ENCODE measurements at regions not wholly inside any gene's neighbourhood (a gene's known extent, or its start where the extent isn't known, plus 50 kb on each side); places are given as distances from the start of the nearest gene placed in this dataset.
A peak's percentile ranks its signal among the peaks of the same experiment; 100 is the strongest.
"Not testable (repeated sequence)": the region's sequence is repeated elsewhere in the genome, so short reads cannot be mapped to it uniquely, and the experiment has no call there.

DNA sequence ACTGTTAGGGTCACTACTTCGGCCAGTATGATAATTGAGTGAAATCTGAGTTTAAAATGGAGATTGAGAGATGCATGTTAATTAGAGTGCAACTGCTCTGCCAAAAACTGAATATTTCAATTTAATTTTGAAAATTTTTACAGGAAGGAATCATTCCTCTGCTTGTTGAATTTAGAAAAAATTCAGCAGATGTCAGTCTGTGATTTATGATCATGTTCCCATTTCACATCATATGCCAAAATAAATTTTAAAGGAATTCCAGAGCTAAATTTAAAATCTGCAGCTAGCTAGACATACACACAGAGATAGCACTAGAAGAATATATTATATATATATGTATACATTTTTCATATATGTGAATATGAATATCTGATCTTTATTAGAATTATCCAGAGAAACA, 797.6 kb upstream of the TMEM132C start:
- no peak for DNase-seq (ENCODE audit: low spot score)

GRCh38 chr12:127473766-127474165, 793.2 kb upstream of the TMEM132C start:
- DNase-seq (ENCODE audit: low spot score), result no peak

- no peak for DNase-seq (ENCODE audit: low spot score)
Observed at GRCh38 chr12:127479256-127479655, 787.7 kb upstream of the TMEM132C start.

GRCh38 chr12:127480775-127481314, 786.1 kb upstream of the TMEM132C start:
- no peak for DNase-seq (ENCODE audit: low spot score)

GRCh38 chr12:127482950-127483349, 784.0 kb upstream of the TMEM132C start:
- no peak for DNase-seq (ENCODE audit: low spot score)

DNA sequence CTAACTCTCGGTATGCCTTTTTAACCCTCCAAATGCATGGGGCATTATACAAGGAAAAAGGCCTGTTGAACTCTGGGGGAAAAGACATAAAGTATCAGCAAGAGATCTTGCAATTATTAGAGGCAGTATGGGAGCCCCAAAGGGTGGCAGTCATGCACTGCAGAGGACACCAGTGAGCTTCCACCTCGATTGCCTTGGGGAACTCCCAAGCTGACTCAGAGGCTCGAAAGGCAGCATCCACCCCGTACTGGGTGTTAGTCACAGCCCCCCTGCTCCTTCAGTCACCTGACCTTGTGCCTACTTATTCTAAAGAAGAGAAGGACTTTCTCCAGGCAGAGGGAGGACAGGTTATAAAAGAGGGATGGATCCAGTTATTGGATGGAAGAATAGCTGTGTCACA, 781.4 kb upstream of the TMEM132C start:
- peak; percentile 1 for DNase-seq (ENCODE audit: low spot score)

- no peak for DNase-seq (ENCODE audit: low spot score)
Observed at GRCh38 chr12:127487031-127487430, 779.9 kb upstream of the TMEM132C start.

GRCh38 chr12:127489061-127489460, 777.9 kb upstream of the TMEM132C start:
- no peak for DNase-seq (ENCODE audit: low spot score)

- DNase-seq (ENCODE audit: low spot score), result peak; percentile 14
Observed at GRCh38 chr12:127494961-127495915, 771.7 kb upstream of the TMEM132C start.

- DNase-seq (ENCODE audit: low spot score), result no peak
Observed at GRCh38 chr12:127496255-127496654, 770.7 kb upstream of the TMEM132C start.

DNA sequence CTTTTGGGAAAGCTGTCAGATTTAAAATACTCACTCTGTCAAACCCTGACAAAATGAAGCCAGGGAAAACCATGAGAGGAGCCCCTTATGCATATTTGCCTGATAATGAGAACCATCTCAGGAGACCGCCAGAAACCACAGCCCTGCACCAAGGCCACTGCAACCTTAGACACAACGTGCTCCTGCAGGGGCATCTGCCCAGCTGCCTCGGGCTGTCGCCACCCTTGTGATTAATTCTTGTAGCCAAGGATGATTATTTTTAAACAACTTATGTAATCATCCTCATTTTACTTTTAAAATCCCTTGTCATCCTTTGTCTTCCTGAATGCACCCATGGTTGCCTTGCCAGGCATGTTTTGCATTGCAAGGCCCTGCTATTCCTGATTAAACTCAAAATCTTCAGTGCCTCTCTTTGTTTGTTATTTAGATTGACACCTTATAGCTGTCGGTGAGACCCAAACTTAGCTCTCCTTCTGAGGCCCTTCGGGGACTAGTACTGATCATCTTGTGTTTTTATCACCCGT, 766.4 kb upstream of the TMEM132C start:
- DNase-seq (ENCODE audit: low spot score), result no peak

GRCh38 chr12:127501916-127502315, 765.1 kb upstream of the TMEM132C start:
- DNase-seq (ENCODE audit: low spot score), result no peak

DNA sequence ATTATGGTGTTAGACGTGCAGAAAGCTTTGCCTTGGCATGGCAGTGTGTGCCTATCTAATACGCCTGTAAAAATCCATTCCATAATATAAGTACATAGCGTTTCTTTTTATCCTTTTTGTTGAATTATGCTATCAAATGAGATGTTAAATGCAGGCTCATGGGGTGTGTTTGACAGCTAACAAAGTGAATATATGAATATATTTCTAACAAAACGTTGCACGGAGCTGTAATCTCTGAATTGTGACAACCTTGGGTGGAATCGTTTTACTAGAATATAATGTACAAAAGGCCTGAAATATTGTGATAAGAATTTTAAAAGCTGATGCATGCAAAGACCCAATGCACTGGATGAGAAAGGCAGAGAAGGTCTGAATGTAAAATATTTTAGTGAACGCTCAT, 763.7 kb upstream of the TMEM132C start:
- no peak for DNase-seq (ENCODE audit: low spot score)

GRCh38 chr12:127503996-127504395, 763.0 kb upstream of the TMEM132C start:
- DNase-seq (ENCODE audit: low spot score), result not testable (repeated sequence)

DNA sequence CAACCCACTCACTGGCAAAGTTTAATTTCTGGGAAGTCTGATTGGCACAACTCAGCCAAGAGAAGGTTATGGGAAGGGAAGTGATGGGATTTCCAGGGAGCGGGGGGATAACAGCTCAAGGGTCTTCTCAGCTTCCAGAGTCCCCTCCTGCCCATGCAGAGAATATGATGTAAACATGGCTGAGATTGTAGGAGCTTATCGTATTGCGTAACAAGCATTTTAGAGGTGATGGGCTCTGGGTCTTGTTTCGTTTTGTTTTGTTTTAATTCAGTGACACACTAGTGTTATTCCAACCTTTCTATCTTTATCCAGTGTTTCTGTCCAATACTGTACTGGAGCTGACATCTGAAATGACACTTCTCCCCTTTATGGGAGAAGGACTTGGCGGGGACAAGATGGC, 762.1 kb upstream of the TMEM132C start:
- no peak for DNase-seq (ENCODE audit: low spot score)

DNA sequence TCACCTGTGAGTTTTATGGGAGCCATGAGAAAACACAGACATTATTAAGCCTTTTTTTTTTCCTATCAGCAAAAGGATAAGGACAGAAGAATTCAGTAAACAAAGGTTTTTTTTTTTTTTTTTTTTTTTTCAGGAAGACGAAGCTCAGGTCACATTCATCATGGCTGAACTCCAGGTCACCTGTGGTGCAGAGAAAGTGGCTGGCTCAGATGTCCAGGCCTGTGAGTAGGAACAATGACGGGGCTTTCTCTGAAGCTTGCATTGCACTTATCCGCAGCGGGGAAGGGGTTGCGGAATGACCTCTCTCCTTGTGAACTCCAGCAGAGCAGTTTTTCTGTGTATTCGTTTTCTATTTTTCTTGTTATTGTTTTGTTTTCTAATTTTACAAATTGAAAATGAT, 759.6 kb upstream of the TMEM132C start:
- no peak for DNase-seq (ENCODE audit: low spot score)

DNA sequence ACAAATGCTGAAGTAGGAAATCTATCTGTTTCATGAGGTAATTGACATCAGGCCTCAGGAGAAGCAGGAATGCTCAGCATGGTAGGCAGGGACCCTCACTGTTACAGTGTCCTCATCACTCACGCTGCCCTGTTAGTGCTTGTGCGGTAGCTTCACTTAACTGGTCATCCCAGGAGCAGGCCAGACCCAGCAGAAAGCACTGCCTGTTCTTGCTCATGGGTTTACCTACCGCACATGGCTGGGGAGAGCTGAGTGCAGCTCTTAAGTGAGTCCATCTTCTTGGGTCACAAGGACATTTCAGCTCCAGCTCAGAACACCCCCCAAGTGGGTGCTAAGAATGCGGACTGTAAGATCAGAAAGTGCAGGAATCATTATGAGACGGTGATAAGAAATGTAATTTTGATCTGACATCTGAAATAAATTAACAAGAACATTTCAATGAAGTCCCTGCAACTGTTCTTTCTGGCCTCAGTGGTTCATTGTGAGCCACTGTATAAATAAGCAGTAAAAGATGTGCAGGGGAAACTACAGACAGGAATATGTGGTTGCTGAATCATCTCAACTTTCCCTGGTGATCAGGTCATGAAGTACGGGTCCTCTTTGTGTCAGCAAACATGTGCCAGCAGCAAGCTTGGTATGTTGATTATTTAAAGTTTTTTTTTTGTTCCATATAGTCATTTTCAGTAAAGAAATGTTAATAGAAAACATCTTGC, 757.7 kb upstream of the TMEM132C start:
- DNase-seq (ENCODE audit: low spot score), result no peak

- no peak for DNase-seq (ENCODE audit: low spot score)
Observed at GRCh38 chr12:127515941-127516340, 751.0 kb upstream of the TMEM132C start.

GRCh38 chr12:127516467-127516866, 750.5 kb upstream of the TMEM132C start:
- no peak for DNase-seq (ENCODE audit: low spot score)

GRCh38 chr12:127519779-127520178, 747.2 kb upstream of the TMEM132C start:
- no peak for DNase-seq (ENCODE audit: low spot score)

DNA sequence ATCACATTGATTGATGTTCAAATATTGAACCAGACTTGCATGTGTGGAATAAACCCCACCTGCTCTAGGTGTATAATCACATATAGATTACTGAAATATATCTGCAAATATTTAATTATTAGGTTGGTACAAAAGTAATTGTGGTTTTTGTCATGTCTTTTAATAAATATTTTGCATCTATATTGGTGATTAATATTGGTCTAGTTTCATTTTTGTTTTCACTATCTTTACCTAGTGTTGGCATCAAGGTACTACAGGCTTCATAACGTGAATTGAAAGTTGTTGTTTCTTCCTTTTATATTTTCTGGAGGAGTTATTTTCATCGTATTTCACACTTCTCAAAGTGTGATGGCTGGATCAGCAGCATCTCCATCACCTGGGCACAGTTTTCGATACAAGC, 740.0 kb upstream of the TMEM132C start:
- DNase-seq (ENCODE audit: low spot score), result no peak

DNA sequence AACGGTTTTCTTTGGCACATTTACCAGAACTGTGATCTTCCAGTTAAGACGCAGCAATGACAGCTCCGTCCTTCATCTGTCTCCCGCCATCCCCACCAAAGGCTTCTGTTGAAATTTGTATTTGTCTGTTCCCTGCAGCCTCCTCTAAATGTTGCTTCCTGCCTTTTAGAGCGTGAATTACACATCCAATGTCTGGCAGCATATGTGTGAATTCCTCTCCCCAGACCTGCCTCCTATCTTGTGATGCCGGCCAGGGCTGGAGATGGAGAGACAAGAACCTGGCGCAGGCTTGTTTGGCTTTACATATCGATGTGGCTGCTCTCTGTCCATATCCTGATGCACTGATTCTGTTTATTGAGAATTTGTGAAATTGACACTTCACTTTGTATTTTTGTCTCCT, 738.4 kb upstream of the TMEM132C start:
- DNase-seq (ENCODE audit: low spot score), result no peak

- no peak for DNase-seq (ENCODE audit: low spot score)
Observed at GRCh38 chr12:127531542-127531941, 735.4 kb upstream of the TMEM132C start.

Measured in pons (tissue), 1 donor.